ENCODE measurements at regions not wholly inside any gene's neighbourhood (a gene's known extent, or its start where the extent isn't known, plus 50 kb on each side); places are given as distances from the start of the nearest gene placed in this dataset.

- no peak for DNase-seq
Measured at GRCh38 chr18:57866355-57866754, 63.2 kb upstream of the ATP8B1 start.

GRCh38 chr18:57864615-57865121 lies 61.6 kb upstream of the ATP8B1 start:
- no peak for DNase-seq

GRCh38 chr18:57863706-57864105 lies 60.6 kb upstream of the ATP8B1 start:
- no peak for DNase-seq

DNA sequence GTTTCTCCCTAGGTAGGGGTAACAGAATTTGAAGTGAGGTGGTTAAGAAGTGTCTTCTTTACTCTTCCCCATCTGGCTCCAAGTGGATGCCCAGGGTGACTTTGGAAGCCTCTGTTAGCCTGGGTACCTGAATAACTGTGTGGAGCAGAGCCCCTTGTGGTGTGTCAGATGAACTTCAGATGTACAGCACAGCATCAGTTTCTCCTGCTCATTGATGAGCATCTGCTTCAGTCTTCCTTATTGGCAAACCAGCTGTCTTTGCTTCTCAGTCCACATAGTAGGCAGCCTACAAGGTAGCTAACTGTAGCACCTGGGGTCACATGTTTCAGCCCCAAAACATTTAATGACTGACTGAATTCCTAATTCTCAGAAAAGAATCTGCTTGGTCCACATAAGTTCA lies 56.2 kb upstream of the ATP8B1 start:
- DNase-seq, result no peak

GRCh38 chr18:57856557-57857280 lies 53.6 kb upstream of the ATP8B1 start:
- no peak for DNase-seq

DNA sequence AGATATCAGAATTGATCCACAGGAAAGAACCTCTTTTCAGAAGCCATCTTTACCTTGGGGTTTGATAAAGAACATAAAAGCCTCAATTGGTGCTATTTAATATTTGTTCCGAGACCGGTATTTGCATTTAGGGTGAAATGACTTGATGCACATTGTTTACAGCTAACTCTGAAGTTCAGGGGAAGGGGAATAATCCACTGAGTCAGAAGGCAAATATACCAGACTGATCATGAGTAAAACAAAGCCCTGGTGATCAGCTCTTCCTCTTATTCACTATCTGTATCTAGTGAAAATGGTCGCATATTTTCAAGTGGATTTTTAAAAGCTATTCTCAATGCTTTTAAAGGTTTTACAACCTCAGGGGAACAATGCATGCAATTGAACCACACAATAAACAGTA lies 53.0 kb upstream of the ATP8B1 start:
- no peak for DNase-seq

DNA sequence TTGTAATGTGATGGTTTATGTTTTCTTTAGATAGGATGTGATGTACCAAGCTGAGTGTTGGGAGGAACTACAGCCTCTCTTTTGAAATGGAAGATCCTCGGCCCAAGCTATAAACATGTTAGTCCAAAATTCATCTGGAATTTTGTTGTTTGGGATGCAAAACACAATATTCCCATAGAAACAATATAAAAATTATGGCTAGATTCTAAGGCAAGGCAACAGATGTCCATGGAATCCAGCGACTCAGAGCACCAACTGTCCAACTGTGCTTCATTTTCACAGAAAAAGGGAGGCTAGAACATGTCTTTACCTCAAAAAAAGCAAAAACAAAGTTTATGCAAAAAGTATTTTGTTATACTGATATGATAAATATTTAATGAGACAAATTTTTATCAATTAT lies 52.4 kb upstream of the ATP8B1 start:
- DNase-seq, result no peak

DNA sequence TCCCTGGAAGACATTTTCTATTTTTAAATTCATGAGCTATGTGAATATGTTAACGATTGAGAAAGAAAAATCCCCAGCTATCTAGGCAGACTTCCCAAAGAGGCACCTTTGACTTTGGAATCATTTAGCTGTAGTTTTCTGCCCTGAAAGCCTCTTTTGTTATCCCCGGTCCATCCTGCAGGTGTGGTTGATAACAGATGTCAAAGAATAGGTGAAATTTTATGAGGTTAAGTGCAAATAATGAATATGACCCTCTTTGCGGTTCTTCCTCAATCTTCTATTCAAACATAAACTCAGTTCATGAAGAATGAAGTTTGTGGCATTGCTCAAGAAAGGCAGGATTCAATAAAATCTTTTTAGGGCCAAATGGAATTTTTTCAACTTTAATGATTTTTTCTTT lies 51.6 kb upstream of the ATP8B1 start:
- no peak for DNase-seq

GRCh38 chr18:57853864-57854263 lies 50.7 kb upstream of the ATP8B1 start:
- no peak for DNase-seq

GRCh38 chr18:57853133-57853532 lies 50.0 kb upstream of the ATP8B1 start:
- DNase-seq, result no peak

Measured in activated CD4-positive, CD25-positive, alpha-beta regulatory T cell (primary cell).